Ishikawa (cell line): ENCODE measurements at regions not wholly inside any gene's neighbourhood (a gene's known extent, or its start where the extent isn't known, plus 50 kb on each side); places are given as distances from the start of the nearest gene placed in this dataset.

Experiments
- CEBPB ChIP-seq: IDR thresholded peaks from 2 replicates; pipeline ENCODE4 v1.6.1; 2012
- CREB1 ChIP-seq: IDR thresholded peaks from 2 replicates; pipeline ENCODE4 v1.6.1; 2012; ENCODE audit warnings: low read depth
- EGR1 ChIP-seq: IDR thresholded peaks from 2 replicates; pipeline ENCODE4 v1.6.1; 2012
- EP300 ChIP-seq: IDR thresholded peaks from 2 replicates; pipeline ENCODE4 v1.6.1; 2012; ENCODE audit warnings: borderline replicate concordance
- FOXM1 ChIP-seq: IDR thresholded peaks from 2 replicates; pipeline ENCODE4 v1.6.1; 2012; ENCODE audit warnings: low read depth, borderline replicate concordance
- NFIC ChIP-seq: IDR thresholded peaks from 2 replicates; pipeline ENCODE4 v1.6.1; 2012
- RAD21 ChIP-seq: IDR thresholded peaks from 2 replicates; pipeline ENCODE4 v1.6.1; 2012; ENCODE audit warnings: low read depth
- REST ChIP-seq: IDR thresholded peaks from 2 replicates; pipeline ENCODE4 v1.6.1; 2012; ENCODE audit warnings: low read depth, mild to moderate bottlenecking
- TAF1 ChIP-seq: IDR thresholded peaks from 2 replicates; pipeline ENCODE4 v1.6.1; 2012; ENCODE audit warnings: low read depth, mild to moderate bottlenecking
- TCF12 ChIP-seq: IDR thresholded peaks from 2 replicates; pipeline ENCODE4 v1.6.1; 2012; ENCODE audit warnings: low read depth
- TEAD4 ChIP-seq: IDR thresholded peaks from 2 replicates; pipeline ENCODE4 v1.6.1; 2012
- USF1 ChIP-seq: IDR thresholded peaks from 2 replicates; pipeline ENCODE4 v1.6.1; 2012
- YY1 ChIP-seq: IDR thresholded peaks from 2 replicates; pipeline ENCODE4 v1.6.1; 2012; ENCODE audit warnings: low read depth
- ZBTB7A ChIP-seq: IDR thresholded peaks from 2 replicates; pipeline ENCODE4 v1.6.1; 2012; ENCODE audit warnings: low read depth
- TF ChIP-seq, protein P1 (sequence below): IDR thresholded peaks from 2 replicates; pipeline ENCODE4 v1.6.1; 2012

- TF ChIP-seq, protein P1, sequence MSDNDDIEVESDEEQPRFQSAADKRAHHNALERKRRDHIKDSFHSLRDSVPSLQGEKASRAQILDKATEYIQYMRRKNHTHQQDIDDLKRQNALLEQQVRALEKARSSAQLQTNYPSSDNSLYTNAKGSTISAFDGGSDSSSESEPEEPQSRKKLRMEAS = no peak
- TF ChIP-seq CREB1 (no peak), TEAD4 (no peak), TCF12 (no peak), FOXM1 (no peak)
Measured at GRCh38 chr10:3476640-3477448, 304.3 kb upstream of the PITRM1 start.

- TF ChIP-seq REST (no peak), RAD21 (no peak), FOXM1 (no peak), USF1 (no peak), ZBTB7A (no peak), YY1 (no peak), TCF12 (no peak), CREB1 (no peak), CEBPB (no peak), EP300 (no peak), TAF1 (no peak), NFIC (no peak), EGR1 (no peak), TEAD4 (no peak)
- TF ChIP-seq, protein P1 = no peak
Measured at GRCh38 chr10:3476186-3476585, 303.6 kb upstream of the PITRM1 start.

GRCh38 chr10:3475367-3475766 is 302.8 kb upstream of the PITRM1 start:
- TF ChIP-seq TAF1 = no peak
- TF ChIP-seq YY1 = no peak
- no peak for TF ChIP-seq CREB1
- TF ChIP-seq EGR1 = no peak
- no peak for TF ChIP-seq ZBTB7A
- TF ChIP-seq, protein P1 = no peak
- TF ChIP-seq TCF12 = no peak
- no peak for TF ChIP-seq FOXM1
- TF ChIP-seq RAD21 = no peak
- no peak for TF ChIP-seq USF1
- no peak for TF ChIP-seq EP300

DNA sequence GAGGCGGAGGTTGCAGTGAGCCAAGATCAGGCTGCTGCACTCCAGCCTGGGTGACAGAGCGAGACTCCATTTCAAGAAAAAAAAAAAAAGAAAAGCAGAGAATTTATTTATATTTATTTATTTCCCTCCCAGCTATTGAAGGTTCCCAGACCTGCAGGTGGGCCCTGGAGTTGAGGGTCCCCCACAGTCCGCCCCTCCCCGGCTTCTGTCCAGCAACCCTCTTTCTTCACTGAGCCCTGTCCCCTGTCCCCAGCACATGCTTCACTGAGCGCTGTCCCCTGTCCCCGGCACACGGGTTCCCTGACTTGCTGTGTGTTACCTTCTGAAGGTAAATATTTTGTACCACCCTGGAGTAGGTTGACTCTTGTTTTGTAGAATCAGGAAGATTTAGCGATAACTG is 301.7 kb upstream of the PITRM1 start:
- no peak for TF ChIP-seq ZBTB7A
- TF ChIP-seq TCF12 = no peak
- no peak for TF ChIP-seq CREB1
- no peak for TF ChIP-seq TEAD4
- TF ChIP-seq, protein P1 = no peak
- TF ChIP-seq FOXM1 = no peak

- no peak for TF ChIP-seq TCF12
- no peak for TF ChIP-seq YY1
- no peak for TF ChIP-seq TAF1
- no peak for TF ChIP-seq NFIC
- no peak for TF ChIP-seq CREB1
- TF ChIP-seq, protein P1 = no peak
- TF ChIP-seq TEAD4 = no peak
- no peak for TF ChIP-seq EP300
- TF ChIP-seq REST = no peak
- TF ChIP-seq USF1 = no peak
- no peak for TF ChIP-seq RAD21
- no peak for TF ChIP-seq CEBPB
- no peak for TF ChIP-seq FOXM1
- no peak for TF ChIP-seq ZBTB7A
- no peak for TF ChIP-seq EGR1
Measured at GRCh38 chr10:3473271-3473670, 300.7 kb upstream of the PITRM1 start.
